ENCODE measurements at regions not wholly inside any gene's neighbourhood (a gene's known extent, or its start where the extent isn't known, plus 50 kb on each side); places are given as distances from the start of the nearest gene placed in this dataset.
"Not testable (repeated sequence)": the region's sequence is repeated elsewhere in the genome, so short reads cannot be mapped to it uniquely, and the experiment has no call there.

DNA sequence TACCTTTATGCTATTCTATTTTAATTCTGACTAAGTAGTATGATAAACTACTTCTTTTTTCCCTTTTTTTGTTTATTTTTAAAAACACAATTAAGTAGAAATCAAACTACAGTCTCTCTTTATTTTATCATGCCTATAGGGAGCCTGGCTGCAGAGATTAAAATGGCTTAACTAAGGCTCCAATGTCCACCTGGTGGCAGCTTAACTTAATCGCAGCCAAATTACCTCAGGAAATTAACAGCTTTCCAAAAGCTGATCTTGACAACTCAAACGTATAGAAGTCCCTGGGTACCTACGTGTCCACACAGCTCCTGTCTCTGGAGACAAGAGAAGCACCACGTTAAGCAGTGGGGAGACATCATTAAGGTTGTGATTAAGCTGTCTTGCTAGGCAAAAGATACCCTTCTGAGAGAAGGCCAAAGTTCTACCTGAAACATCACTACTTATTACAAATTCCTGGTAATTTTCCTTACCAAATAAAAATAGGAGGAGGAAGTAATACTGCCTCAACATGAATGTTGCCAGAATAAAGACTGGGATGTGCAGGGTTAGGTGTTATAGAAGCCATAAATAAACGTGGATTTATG, 63.2 kb upstream of the SNX19 start:
- H3K4me3 ChIP-seq (ENCODE audit: low read length) = no peak overlapping the region
- DNase-seq (ENCODE audit: low read depth) = no peak
- TF ChIP-seq, protein P1, sequence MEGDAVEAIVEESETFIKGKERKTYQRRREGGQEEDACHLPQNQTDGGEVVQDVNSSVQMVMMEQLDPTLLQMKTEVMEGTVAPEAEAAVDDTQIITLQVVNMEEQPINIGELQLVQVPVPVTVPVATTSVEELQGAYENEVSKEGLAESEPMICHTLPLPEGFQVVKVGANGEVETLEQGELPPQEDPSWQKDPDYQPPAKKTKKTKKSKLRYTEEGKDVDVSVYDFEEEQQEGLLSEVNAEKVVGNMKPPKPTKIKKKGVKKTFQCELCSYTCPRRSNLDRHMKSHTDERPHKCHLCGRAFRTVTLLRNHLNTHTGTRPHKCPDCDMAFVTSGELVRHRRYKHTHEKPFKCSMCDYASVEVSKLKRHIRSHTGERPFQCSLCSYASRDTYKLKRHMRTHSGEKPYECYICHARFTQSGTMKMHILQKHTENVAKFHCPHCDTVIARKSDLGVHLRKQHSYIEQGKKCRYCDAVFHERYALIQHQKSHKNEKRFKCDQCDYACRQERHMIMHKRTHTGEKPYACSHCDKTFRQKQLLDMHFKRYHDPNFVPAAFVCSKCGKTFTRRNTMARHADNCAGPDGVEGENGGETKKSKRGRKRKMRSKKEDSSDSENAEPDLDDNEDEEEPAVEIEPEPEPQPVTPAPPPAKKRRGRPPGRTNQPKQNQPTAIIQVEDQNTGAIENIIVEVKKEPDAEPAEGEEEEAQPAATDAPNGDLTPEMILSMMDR (conservative IDR thresholded peaks at IDR 0.05; ENCODE audit: low read depth, low read length) = peak; percentile 69

DNA sequence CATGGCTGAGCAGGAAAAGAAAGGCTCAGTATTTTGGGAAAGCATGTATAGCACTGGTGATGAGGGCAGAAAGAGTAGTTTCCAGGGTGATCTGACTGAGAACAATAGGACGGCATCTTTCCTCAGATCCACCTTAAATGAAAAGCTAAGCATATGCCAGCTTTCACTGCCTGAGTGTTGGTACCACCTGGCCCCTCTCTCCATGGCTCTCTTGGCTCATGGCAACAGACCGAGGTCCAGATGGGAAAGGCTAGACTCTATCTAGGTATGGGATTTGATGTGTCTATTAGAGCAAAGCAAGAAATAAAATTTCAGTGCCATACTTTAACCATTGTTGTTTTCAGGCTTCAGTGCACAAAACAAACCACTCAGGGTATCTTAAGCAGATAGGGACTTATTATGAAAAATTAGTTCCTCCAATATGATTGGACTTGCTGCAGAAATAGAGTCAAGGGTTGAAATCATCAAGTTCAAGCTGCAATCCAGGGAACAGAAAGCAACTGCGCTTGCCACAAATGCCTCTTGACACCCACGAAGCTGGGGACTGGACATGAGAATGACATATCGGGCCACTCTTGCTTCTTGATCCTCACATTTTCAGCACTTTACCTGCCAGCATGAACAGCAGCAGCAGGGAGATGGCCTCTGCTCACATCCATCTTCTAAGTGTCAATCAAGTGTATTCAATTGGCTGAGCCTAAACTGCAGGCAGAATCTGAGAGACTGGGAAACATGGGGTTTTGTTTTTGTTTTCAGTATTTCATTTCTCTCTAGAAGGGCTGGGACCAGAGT, 64.0 kb upstream of the SNX19 start:
- no peak for DNase-seq (ENCODE audit: low read depth)
- H3K4me3 ChIP-seq (ENCODE audit: low read length) = no peak overlapping the region

DNA sequence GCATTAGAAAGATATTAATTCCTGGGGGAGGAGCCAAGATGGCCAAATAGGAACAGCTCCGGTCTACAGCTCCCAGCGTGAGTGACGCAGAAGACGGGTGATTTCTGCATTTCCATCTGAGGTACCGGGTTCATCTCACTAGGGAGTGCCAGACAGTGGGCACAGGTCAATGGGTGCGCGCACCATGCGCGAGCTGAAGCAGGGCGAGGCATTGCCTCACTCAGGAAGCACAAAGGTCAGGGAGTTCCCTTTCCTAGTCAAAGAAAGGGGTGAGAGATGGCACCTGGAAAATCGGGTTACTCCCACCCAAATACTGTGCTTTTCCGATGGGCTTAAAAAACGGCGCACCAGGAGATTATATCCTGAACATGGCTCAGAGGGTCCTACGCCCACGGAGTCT, 68.0 kb upstream of the SNX19 start:
- not testable (repeated sequence) for H3K4me3 ChIP-seq (ENCODE audit: low read length); DNase-seq (ENCODE audit: low read depth)

More for the DNA sequence above, 64.0 kb upstream of the SNX19 start:
- TF ChIP-seq, protein P1 (conservative IDR thresholded peaks at IDR 0.05; ENCODE audit: low read depth, low read length) = no peak

DNA sequence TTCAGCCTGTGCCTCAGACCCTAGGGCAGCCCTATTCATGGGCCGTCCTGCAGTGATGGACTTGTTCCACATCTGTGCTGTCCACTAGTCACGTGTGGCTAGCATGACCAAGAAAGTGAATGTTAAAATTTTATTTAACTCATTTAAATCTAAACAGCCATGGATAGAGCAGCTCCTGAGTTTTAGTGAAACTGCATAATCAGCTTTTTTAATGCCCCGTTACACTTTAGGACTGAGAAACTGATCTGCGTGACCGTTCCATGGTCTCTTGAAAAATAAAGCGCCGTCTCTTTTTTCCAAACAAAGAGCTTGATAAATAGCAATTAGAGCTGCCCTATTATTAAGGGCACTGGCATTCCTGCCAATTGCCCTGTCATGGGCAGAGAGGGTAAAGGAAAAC, 76.5 kb upstream of the SNX19 start:
- TF ChIP-seq, protein P1 (conservative IDR thresholded peaks at IDR 0.05; ENCODE audit: low read depth, low read length) = no peak
- no peak overlapping the region for H3K4me3 ChIP-seq (ENCODE audit: low read length)
- DNase-seq (ENCODE audit: low read depth) = no peak

DNA sequence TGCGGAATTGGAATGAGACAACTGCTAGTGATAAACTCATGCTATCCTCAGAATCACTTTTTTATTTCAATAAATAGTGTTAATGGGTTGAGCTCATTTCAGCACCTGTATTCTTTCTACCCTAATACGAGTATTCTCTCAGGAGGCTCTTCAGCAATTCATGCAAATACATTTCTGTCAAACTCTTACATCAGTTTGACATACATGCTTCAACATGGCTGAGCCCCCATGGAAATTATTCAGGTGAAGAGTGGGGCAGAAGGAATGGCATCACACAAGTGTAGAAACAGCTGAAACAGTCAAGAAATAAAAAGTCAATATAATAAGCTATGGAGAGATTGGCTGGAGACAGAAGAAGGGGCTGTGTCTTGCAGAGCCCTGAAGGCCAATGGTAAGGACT, 77.8 kb upstream of the SNX19 start:
- TF ChIP-seq, protein P1 (conservative IDR thresholded peaks at IDR 0.05; ENCODE audit: low read depth, low read length) = no peak

DNA sequence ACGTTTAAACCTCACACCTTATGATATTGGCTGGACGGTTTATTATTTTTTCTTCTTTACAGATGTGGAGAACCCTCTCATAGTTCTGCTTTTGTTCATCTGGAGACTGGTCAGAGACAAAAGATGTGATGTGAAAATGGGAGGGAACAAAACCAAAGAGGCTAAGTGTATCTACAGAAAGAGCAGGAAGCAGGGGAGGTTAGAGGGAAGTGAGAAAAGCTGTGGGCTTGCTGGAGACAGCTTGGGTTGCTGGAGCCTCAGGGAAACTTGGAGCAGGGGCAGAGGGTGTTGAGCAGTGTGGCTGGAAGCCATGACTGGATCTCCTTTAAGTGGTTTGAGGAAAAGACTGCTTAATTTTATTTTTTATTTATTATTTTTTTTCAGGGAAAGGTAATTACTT, 79.0 kb upstream of the SNX19 start:
- DNase-seq (ENCODE audit: low read depth) = no peak
- TF ChIP-seq, protein P1 (conservative IDR thresholded peaks at IDR 0.05; ENCODE audit: low read depth, low read length) = no peak
- no peak overlapping the region for H3K4me3 ChIP-seq (ENCODE audit: low read length)

More for the DNA sequence above, 77.8 kb upstream of the SNX19 start:
- H3K4me3 ChIP-seq (ENCODE audit: low read length) = no peak overlapping the region
- no peak for DNase-seq (ENCODE audit: low read depth)

DNA sequence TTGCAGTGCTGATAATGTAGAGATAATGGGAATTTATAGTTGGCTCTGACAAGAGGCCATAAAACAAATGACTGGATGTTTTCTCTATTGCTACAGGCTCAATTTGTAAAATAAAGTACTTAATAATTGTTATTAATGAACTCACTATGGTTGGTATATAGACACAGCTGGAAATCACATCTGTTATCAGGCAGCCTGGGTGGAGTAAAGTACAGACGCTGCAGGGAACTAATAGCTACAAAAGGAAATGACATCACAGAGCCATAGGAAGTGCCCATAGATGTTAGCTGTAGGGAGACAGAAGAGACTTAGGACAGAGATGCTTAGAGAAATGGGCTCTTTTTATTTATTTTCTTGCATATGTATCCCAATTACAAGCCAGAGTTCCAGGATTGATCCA, 81.0 kb upstream of the SNX19 start:
- H3K4me3 ChIP-seq (ENCODE audit: low read length) = no peak overlapping the region
- DNase-seq (ENCODE audit: low read depth) = no peak
- TF ChIP-seq, protein P1 (conservative IDR thresholded peaks at IDR 0.05; ENCODE audit: low read depth, low read length) = no peak

Measured in retinal pigment epithelial cell (primary cell).